ENCODE measurements at regions not wholly inside any gene's neighbourhood (a gene's known extent, or its start where the extent isn't known, plus 50 kb on each side); places are given as distances from the start of the nearest gene placed in this dataset.

DNA sequence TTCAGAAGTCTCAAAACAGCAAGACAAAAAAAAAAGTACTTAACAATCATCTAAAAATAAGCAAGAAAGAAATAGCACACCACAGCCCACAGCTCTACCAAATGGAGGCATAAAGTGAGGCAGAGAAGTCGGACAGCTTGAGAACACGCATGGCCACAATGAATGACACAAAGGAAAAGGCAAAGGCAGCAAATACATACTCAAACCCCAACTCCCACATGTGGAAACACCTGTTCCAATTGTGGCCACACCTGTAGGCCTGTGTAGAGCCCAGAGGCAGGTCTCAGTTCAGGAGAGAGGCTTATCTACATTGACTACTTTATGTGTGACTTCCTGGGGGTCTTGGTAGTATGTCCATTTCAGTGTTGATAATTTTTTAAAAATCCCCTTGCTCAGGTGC is 543.5 kb downstream of the LMO4 start:
- intact Hi-C loops (cut with DNase I; ENCODE audit: low total_unique reads): no loop called here
- TF ChIP-seq POLR2A (IDR thresholded peaks at IDR 0.05): no peak
- no peak for TF ChIP-seq CTCF (IDR thresholded peaks at IDR 0.05)
- DNase-seq (ENCODE audit: low spot score in 2 of 2): no peak
- WGBS, 2 donors: 89 to 93% methylated on average over 2 of the region's 2 CpGs
- no peak overlapping the region for H3K4me3 ChIP-seq (ENCODE audit: low read depth, poor library complexity, severe bottlenecking)

- no peak for DNase-seq (ENCODE audit: low spot score in 2 of 2)
- intact Hi-C loops (cut with DNase I; ENCODE audit: low total_unique reads): no loop called here
- no peak for TF ChIP-seq CTCF (IDR thresholded peaks at IDR 0.05)
- TF ChIP-seq POLR2A (IDR thresholded peaks at IDR 0.05): no peak
- WGBS, 2 donors: 89 to 90% methylated on average over 3 of the region's 3 CpGs
- H3K4me3 ChIP-seq (ENCODE audit: low read depth, poor library complexity, severe bottlenecking): no peak overlapping the region
These were observed 544.0 kb downstream of the LMO4 start for GRCh38 chr1:87872692-87873091.

- intact Hi-C loops (cut with DNase I; ENCODE audit: low total_unique reads): no loop called here
- no peak for TF ChIP-seq CTCF (IDR thresholded peaks at IDR 0.05)
- TF ChIP-seq POLR2A (IDR thresholded peaks at IDR 0.05): no peak
These were observed 550.2 kb downstream of the LMO4 start for GRCh38 chr1:87878873-87879272.

GRCh38 chr1:87880098-87880760 is 551.5 kb downstream of the LMO4 start:
- intact Hi-C loops (cut with DNase I; ENCODE audit: low total_unique reads): no loop called here
- H3K4me3 ChIP-seq (ENCODE audit: low read depth, poor library complexity, severe bottlenecking): no peak overlapping the region
- 83 to 89% methylated on average over 5 of the region's 5 CpGs for WGBS, 2 donors
- no peak for DNase-seq (ENCODE audit: low spot score in 2 of 2)
- TF ChIP-seq CTCF (IDR thresholded peaks at IDR 0.05) (no peak), POLR2A (IDR thresholded peaks at IDR 0.05) (no peak)

More at GRCh38 chr1:87878873-87879272, 550.2 kb downstream of the LMO4 start:
- DNase-seq (ENCODE audit: low spot score in 2 of 2): no peak
- no peak overlapping the region for H3K4me3 ChIP-seq (ENCODE audit: low read depth, poor library complexity, severe bottlenecking)

GRCh38 chr1:87880764-87881163 is 552.1 kb downstream of the LMO4 start:
- 53 to 62% methylated on average over 3 of the region's 3 CpGs for WGBS, 2 donors
- intact Hi-C loops (cut with DNase I; ENCODE audit: low total_unique reads): no loop called here
- TF ChIP-seq POLR2A (IDR thresholded peaks at IDR 0.05) (no peak), CTCF (IDR thresholded peaks at IDR 0.05) (no peak)
- H3K4me3 ChIP-seq (ENCODE audit: low read depth, poor library complexity, severe bottlenecking): no peak overlapping the region
- DNase-seq (ENCODE audit: low spot score in 2 of 2): no peak

DNA sequence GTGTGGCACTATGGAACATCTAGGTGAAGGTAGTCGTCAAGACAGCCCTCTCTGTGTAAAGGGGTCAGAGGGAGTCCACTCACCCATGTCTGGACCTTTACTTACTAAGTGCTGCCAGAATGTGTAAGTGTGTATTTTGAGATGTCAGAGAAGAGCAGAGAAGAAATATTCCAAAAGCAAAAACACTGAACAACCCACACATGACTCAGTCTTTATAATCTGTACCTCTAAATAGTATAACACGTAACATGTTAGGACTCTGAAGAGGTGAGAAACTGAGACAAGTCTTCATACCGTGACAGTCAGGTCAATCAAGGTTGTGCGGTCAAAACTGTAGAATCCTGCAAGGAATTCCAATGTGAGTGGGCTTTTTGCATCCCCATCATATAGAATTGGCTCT is 555.2 kb downstream of the LMO4 start:
- H3K4me3 ChIP-seq (ENCODE audit: low read depth, poor library complexity, severe bottlenecking): no peak overlapping the region
- 90 to 95% methylated on average over 4 of the region's 4 CpGs for WGBS, 2 donors
- no peak for DNase-seq (ENCODE audit: low spot score in 2 of 2)
- TF ChIP-seq CTCF (IDR thresholded peaks at IDR 0.05) (no peak), POLR2A (IDR thresholded peaks at IDR 0.05) (no peak)
- intact Hi-C loops (cut with DNase I; ENCODE audit: low total_unique reads): no loop called here

Data from lower leg skin (tissue), 4 donors.